ENCODE measurements at regions not wholly inside any gene's neighbourhood (a gene's known extent, or its start where the extent isn't known, plus 50 kb on each side); places are given as distances from the start of the nearest gene placed in this dataset.

DNA sequence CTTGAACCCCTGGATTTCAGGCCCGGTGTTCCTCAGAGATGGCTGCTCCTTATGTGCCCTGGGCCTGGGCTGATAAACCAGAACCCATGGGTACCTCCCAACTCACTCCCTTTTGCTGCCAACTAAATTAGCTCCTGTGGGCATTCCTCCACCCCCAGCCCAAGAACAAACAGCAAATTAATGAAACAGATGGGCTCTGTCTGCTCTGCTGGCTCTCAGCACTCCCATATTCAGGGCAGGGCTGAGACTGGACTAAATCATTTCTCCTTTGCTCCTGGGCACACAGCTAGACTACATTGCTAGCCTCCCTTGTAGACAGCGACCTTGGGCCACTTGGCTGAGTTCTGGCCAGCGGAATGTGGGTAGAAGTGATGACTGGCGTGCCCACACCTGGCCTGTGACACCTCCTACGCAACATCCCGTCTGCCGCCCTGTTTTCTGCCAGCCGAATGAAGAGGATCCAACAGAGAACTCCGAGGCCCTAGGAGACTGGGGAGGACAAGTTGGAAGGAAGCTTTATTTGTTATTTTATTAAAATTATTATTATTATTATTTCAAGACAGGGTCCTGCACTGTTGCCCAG is 101.9 kb upstream of the DISP3 start:
- no peak overlapping the region for H3K9ac ChIP-seq (ENCODE audit: low read length)
- no peak overlapping the region for H3K4me2 ChIP-seq (ENCODE audit: low read depth, low read length)
- H3K27ac ChIP-seq (ENCODE audit: low read length), result no peak overlapping the region
- H3F3A ChIP-seq (ENCODE audit: insufficient read depth, low read length), result no peaks in the 10 kb centered on the region
- no peak overlapping the region for H2AFZ ChIP-seq (ENCODE audit: low read length)
- no peaks in the 10 kb centered on the region for H4K20me1 ChIP-seq (ENCODE audit: insufficient read depth, low read length)
- no peak for DNase-seq
- no peaks in the 10 kb centered on the region for H3K36me3 ChIP-seq (replicated peaks; ENCODE audit: insufficient read depth, low read length)
- TF ChIP-seq, protein P1, sequence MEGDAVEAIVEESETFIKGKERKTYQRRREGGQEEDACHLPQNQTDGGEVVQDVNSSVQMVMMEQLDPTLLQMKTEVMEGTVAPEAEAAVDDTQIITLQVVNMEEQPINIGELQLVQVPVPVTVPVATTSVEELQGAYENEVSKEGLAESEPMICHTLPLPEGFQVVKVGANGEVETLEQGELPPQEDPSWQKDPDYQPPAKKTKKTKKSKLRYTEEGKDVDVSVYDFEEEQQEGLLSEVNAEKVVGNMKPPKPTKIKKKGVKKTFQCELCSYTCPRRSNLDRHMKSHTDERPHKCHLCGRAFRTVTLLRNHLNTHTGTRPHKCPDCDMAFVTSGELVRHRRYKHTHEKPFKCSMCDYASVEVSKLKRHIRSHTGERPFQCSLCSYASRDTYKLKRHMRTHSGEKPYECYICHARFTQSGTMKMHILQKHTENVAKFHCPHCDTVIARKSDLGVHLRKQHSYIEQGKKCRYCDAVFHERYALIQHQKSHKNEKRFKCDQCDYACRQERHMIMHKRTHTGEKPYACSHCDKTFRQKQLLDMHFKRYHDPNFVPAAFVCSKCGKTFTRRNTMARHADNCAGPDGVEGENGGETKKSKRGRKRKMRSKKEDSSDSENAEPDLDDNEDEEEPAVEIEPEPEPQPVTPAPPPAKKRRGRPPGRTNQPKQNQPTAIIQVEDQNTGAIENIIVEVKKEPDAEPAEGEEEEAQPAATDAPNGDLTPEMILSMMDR (IDR thresholded peaks at IDR 0.05; ENCODE audit: low read length), result no peak
- no peak for TF ChIP-seq EZH2 (optimal IDR thresholded peaks at IDR 0.05; ENCODE audit: low read depth, low read length)
- H3K4me1 ChIP-seq (ENCODE audit: low read length), result no peaks in the 10 kb centered on the region
- no peaks in the 10 kb centered on the region for H3K79me2 ChIP-seq (ENCODE audit: low read length)
- H3K27me3 ChIP-seq (replicated peaks; ENCODE audit: insufficient read depth, low read length), result peaks cover 82% of the 10 kb centered on the region
- H3K9me2 ChIP-seq (replicated peaks; ENCODE audit: insufficient read depth, low read length), result no peaks in the 10 kb centered on the region
- H3K4me3 ChIP-seq (ENCODE audit: low read length), result no peak overlapping the region
- H3K9me3 ChIP-seq (replicated peaks; ENCODE audit: insufficient read depth, low read length), result no peaks in the 10 kb centered on the region

DNA sequence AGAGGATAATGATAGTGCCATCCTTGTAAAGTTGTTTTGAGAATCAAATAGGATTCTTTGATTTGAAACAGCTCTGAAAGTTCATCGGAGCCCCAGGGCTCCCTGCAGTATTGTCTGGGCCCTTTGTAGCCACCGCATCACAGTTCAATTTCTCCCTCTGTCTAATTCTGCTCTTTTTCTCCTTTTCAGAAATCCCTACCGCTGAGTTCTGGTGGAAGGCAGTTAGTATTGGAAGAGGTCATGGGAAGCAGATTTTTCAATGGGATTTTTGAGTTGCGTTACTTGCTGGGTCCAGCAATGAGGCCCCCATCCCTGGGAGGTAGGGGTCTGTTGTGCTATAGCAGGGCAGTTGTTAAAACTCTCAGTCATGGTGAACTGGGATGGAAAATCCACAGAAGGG is 101.0 kb upstream of the DISP3 start:
- TF ChIP-seq EZH2 (optimal IDR thresholded peaks at IDR 0.05; ENCODE audit: low read depth, low read length) (no peak), EZH2phosphoT487 (IDR thresholded peaks at IDR 0.05; ENCODE audit: low read length) (no peak)
- TF ChIP-seq, protein P1 (IDR thresholded peaks at IDR 0.05; ENCODE audit: low read length), result no peak
- no peak for DNase-seq

DNA sequence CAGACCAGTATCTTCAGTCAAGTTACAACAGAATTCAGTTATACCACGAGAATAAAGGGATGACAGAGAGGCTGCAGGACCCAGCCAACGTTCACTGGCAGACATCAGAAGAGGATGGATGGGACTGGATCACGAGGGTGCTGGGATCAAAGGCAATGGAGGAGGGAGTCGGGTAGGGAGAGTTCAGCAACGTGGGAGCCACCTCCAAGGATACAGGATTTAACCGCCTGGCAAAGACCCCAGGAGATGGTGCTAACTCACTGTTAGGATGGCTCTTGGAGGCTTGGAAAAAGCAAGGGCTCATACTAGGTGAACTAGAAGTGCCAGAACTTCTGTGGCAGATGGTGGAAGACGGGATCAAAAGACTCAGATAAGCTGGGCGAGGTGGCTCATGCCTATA is 99.1 kb upstream of the DISP3 start:
- TF ChIP-seq EZH2phosphoT487 (IDR thresholded peaks at IDR 0.05; ENCODE audit: low read length) (no peak), EZH2 (optimal IDR thresholded peaks at IDR 0.05; ENCODE audit: low read depth, low read length) (no peak)
- TF ChIP-seq, protein P1 (IDR thresholded peaks at IDR 0.05; ENCODE audit: low read length), result no peak

More for the DNA sequence above, 101.0 kb upstream of the DISP3 start:
- Histone ChIP-seq H3K9ac (ENCODE audit: low read length) (no peak overlapping the region), H3K4me3 (ENCODE audit: low read length) (no peak overlapping the region), H3F3A (ENCODE audit: insufficient read depth, low read length) (no peaks in the 10 kb centered on the region), H3K27me3 (replicated peaks; ENCODE audit: insufficient read depth, low read length) (peaks cover 82% of the 10 kb centered on the region), H4K20me1 (ENCODE audit: insufficient read depth, low read length) (no peaks in the 10 kb centered on the region), H3K4me1 (ENCODE audit: low read length) (no peaks in the 10 kb centered on the region), H3K4me2 (ENCODE audit: low read depth, low read length) (no peak overlapping the region), H3K36me3 (replicated peaks; ENCODE audit: insufficient read depth, low read length) (no peaks in the 10 kb centered on the region), H3K79me2 (ENCODE audit: low read length) (no peaks in the 10 kb centered on the region), H3K9me3 (replicated peaks; ENCODE audit: insufficient read depth, low read length) (no peaks in the 10 kb centered on the region), H3K27ac (ENCODE audit: low read length) (no peak overlapping the region), H2AFZ (ENCODE audit: low read length) (no peak overlapping the region), H3K9me2 (replicated peaks; ENCODE audit: insufficient read depth, low read length) (no peaks in the 10 kb centered on the region)

More for the DNA sequence above, 99.1 kb upstream of the DISP3 start:
- no peaks in the 10 kb centered on the region for H3K9me2 ChIP-seq (replicated peaks; ENCODE audit: insufficient read depth, low read length)
- no peaks in the 10 kb centered on the region for H3F3A ChIP-seq (ENCODE audit: insufficient read depth, low read length)
- no peak for DNase-seq
- H2AFZ ChIP-seq (ENCODE audit: low read length), result no peak overlapping the region
- H3K4me3 ChIP-seq (ENCODE audit: low read length), result no peak overlapping the region
- H4K20me1 ChIP-seq (ENCODE audit: insufficient read depth, low read length), result no peaks in the 10 kb centered on the region
- no peaks in the 10 kb centered on the region for H3K79me2 ChIP-seq (ENCODE audit: low read length)
- H3K36me3 ChIP-seq (replicated peaks; ENCODE audit: insufficient read depth, low read length), result no peaks in the 10 kb centered on the region
- H3K4me1 ChIP-seq (ENCODE audit: low read length), result no peaks in the 10 kb centered on the region
- peaks cover 91% of the 10 kb centered on the region for H3K27me3 ChIP-seq (replicated peaks; ENCODE audit: insufficient read depth, low read length)
- H3K27ac ChIP-seq (ENCODE audit: low read length), result no peak overlapping the region
- no peak overlapping the region for H3K4me2 ChIP-seq (ENCODE audit: low read depth, low read length)
- no peaks in the 10 kb centered on the region for H3K9me3 ChIP-seq (replicated peaks; ENCODE audit: insufficient read depth, low read length)
- no peak overlapping the region for H3K9ac ChIP-seq (ENCODE audit: low read length)

Data from MM.1S (cell line).